HEK293 (cell line): ENCODE measurements at regions not wholly inside any gene's neighbourhood (a gene's known extent, or its start where the extent isn't known, plus 50 kb on each side); places are given as distances from the start of the nearest gene placed in this dataset.

Source experiments
- TCF7L2 ChIP-seq: IDR thresholded peaks from 2 replicates; pipeline ENCODE4 v1.6.1; 2011; ENCODE audit warnings: low read depth, mild to moderate bottlenecking, inconsistent platforms, low read length, moderate library complexity, borderline replicate concordance
- TF ChIP-seq, protein P1 (sequence below): fragments of 450-650 bp; formaldehyde crosslinking; IDR thresholded peaks from 2 replicates; pipeline ENCODE4 v1.5.1; 2016; ENCODE audit warnings: missing biosample characterization, missing genetic modification characterization

DNA sequence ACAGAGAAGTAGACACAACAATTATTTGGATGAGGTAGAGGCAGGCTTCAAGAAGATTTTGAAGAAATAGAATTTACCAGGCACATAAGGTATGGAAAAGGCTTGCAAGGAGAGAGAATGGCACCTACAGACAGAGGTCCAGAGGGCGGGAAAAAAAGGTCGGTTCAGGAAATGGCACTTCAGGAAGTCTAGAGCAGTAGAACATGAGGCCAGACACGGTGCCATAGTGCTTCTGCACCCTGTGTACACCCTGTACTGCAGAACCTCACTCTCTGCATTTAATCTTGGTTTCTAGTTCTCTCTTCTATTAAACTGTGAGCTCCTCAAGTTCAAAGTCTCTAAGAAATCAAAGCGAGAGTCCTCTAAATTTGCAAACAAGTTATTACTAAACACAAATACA is 113.4 kb upstream of the C2CD4B start:
- TF ChIP-seq, protein P1, sequence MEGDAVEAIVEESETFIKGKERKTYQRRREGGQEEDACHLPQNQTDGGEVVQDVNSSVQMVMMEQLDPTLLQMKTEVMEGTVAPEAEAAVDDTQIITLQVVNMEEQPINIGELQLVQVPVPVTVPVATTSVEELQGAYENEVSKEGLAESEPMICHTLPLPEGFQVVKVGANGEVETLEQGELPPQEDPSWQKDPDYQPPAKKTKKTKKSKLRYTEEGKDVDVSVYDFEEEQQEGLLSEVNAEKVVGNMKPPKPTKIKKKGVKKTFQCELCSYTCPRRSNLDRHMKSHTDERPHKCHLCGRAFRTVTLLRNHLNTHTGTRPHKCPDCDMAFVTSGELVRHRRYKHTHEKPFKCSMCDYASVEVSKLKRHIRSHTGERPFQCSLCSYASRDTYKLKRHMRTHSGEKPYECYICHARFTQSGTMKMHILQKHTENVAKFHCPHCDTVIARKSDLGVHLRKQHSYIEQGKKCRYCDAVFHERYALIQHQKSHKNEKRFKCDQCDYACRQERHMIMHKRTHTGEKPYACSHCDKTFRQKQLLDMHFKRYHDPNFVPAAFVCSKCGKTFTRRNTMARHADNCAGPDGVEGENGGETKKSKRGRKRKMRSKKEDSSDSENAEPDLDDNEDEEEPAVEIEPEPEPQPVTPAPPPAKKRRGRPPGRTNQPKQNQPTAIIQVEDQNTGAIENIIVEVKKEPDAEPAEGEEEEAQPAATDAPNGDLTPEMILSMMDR = no peak
- TF ChIP-seq TCF7L2 = no peak
